A673 (cell line): ENCODE measurements at regions not wholly inside any gene's neighbourhood (a gene's known extent, or its start where the extent isn't known, plus 50 kb on each side); places are given as distances from the start of the nearest gene placed in this dataset.

Experiments used
- CTCF ChIP-seq: fragments of 300-800, 200-600 bp; sonication (generic); conservative IDR thresholded peaks from 2 replicates; pipeline ENCODE4 v1.5.1; 2017; ENCODE audit warnings: low read depth, mild to moderate bottlenecking, antibody characterized with exemption, low read length, moderate library complexity, mixed read lengths
- EZH2 ChIP-seq: fragments of 200-600 bp; sonication (generic); IDR thresholded peaks from 2 replicates; pipeline ENCODE4 v1.6.1; 2017; ENCODE audit warnings: borderline replicate concordance, low read depth, mild to moderate bottlenecking, mixed read lengths, antibody characterized with exemption, low read length; ENCODE audit not compliant: poor library complexity, severe bottlenecking

GRCh38 chr7:125065001-125065400 is 135.4 kb upstream of the POT1 start:
- no peak for TF ChIP-seq CTCF
- no peak for TF ChIP-seq EZH2
